Activated CD4-positive, alpha-beta T cell treated with anti-CD3 and anti-CD28 coated beads, Interleukin-2, amount 10 ng/mL, durations not matched to agents 7 days and 5 days (primary cell): ENCODE measurements at regions not wholly inside any gene's neighbourhood (a gene's known extent, or its start where the extent isn't known, plus 50 kb on each side); places are given as distances from the start of the nearest gene placed in this dataset.

ENCODE experiments used
- CTCF ChIA-PET: fragments of 350-600 bp; sonication (Branson Sonifier 250); formaldehyde crosslinking; loops from one replicate; lab custom pipeline; 2021; ENCODE audit warnings: antibody characterized with exemption; lab: Charles Lee
- POLR2A ChIA-PET: fragments of 350-600 bp; sonication (Branson Sonifier 250); formaldehyde crosslinking; loops from one replicate; lab custom pipeline; 2021; ENCODE audit warnings: antibody characterized with exemption; lab: Charles Lee
- DNase-seq: peaks from one replicate; pipeline ENCODE4 v3.0.0-alpha.2; 2020
- H3K27ac Mint-ChIP-seq: one replicate; pipeline ENCODE4 v1.8.0; 2021; ENCODE audit warnings: mild to moderate bottlenecking, moderate library complexity, mixed read lengths
- H3K27me3 Mint-ChIP-seq: one replicate; pipeline ENCODE4 v1.8.0; 2021; ENCODE audit warnings: mixed read lengths
- H3K36me3 Mint-ChIP-seq: one replicate; pipeline ENCODE4 v1.8.0; 2021; ENCODE audit warnings: low read depth, mixed read lengths
- H3K4me1 Mint-ChIP-seq: one replicate; pipeline ENCODE4 v1.8.0; 2021; ENCODE audit warnings: mixed read lengths
- H3K4me3 Mint-ChIP-seq: one replicate; pipeline ENCODE4 v1.8.0; 2021; ENCODE audit warnings: mild to moderate bottlenecking, moderate library complexity, mixed read lengths
- H3K9me3 Mint-ChIP-seq: one replicate; pipeline ENCODE4 v1.8.0; 2021; ENCODE audit warnings: mixed read lengths

GRCh38 chr15:38053205-38053604, 118.8 kb downstream of the TMCO5A start:
- no peak for DNase-seq
- H3K4me3 Mint-ChIP-seq: no peak overlapping the region
- H3K9me3 Mint-ChIP-seq: no peaks in the 10 kb centered on the region
- peaks cover 9% of the 10 kb centered on the region for H3K27me3 Mint-ChIP-seq
- H3K36me3 Mint-ChIP-seq: no peaks in the 10 kb centered on the region
- no peaks in the 10 kb centered on the region for H3K4me1 Mint-ChIP-seq
- CTCF ChIA-PET: no interaction called here
- H3K27ac Mint-ChIP-seq: no peak overlapping the region
- POLR2A ChIA-PET: no interaction called here

DNA sequence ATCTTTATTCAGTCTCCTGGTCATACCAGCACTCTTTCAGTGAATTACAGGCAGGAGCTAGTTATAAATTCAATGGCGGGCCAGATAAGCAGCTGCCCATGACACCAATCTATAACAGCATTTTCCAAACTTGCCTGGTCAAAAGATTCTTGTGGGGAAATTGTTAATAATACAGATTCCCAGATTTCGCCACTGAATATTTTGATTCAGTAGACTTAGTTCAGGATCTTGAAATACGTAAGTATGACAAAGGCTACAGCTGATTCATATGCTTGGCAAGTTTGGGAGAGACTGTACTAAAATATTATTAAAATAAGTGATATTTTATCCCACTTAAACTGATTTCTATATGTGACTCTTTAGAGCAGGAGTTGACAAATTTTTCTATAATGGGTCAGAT, 119.3 kb downstream of the TMCO5A start:
- DNase-seq: no peak
- Mint-ChIP-seq H3K27ac (no peak overlapping the region), H3K9me3 (no peaks in the 10 kb centered on the region), H3K4me3 (no peak overlapping the region), H3K36me3 (no peaks in the 10 kb centered on the region), H3K27me3 (peaks cover 9% of the 10 kb centered on the region), H3K4me1 (no peaks in the 10 kb centered on the region)
- POLR2A ChIA-PET: no interaction called here
- CTCF ChIA-PET: no interaction called here

GRCh38 chr15:38054488-38054887, 120.0 kb downstream of the TMCO5A start:
- Mint-ChIP-seq H3K9me3 (no peaks in the 10 kb centered on the region), H3K4me1 (no peaks in the 10 kb centered on the region), H3K27me3 (peaks cover 9% of the 10 kb centered on the region), H3K36me3 (no peaks in the 10 kb centered on the region), H3K4me3 (no peak overlapping the region), H3K27ac (no peak overlapping the region)
- POLR2A ChIA-PET: no interaction called here
- CTCF ChIA-PET: no interaction called here
- DNase-seq: no peak

GRCh38 chr15:38058596-38059075, 124.2 kb downstream of the TMCO5A start:
- peaks cover 14% of the 10 kb centered on the region for H3K27me3 Mint-ChIP-seq
- H3K4me3 Mint-ChIP-seq: no peak overlapping the region
- ChIA-PET CTCF (interaction anchor here (0.7 kb wide), 1 partner anchor 224 kb away, joined by 3 read pairs; no protein-coding TSS in a partner anchor), POLR2A (no interaction called here)
- DNase-seq: no peak
- H3K36me3 Mint-ChIP-seq: no peaks in the 10 kb centered on the region
- H3K9me3 Mint-ChIP-seq: no peaks in the 10 kb centered on the region
- no peaks in the 10 kb centered on the region for H3K4me1 Mint-ChIP-seq
- no peak overlapping the region for H3K27ac Mint-ChIP-seq

DNA sequence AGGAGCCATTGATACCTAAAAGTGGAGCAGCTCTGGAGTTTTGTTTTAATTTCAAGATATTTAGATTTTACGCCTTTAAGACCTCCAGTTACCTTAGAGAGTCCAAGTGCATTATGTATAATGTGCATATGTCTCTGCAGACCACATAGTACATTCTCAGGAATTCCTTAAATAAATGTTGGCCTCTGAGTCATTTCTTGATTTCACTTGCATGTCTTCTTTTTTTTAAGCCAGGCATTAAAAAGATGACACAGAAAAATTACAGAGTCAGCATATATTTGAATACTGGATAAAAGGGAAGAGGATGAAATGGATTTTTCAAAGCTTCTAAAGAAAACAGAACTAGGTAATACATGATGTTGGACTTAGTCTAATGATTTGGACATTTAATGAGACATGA, 125.2 kb downstream of the TMCO5A start:
- Mint-ChIP-seq H3K27ac (no peak overlapping the region), H3K27me3 (peaks cover 14% of the 10 kb centered on the region), H3K4me3 (no peak overlapping the region), H3K36me3 (no peaks in the 10 kb centered on the region), H3K9me3 (no peaks in the 10 kb centered on the region), H3K4me1 (no peaks in the 10 kb centered on the region)
- DNase-seq: no peak
- POLR2A ChIA-PET: no interaction called here
- CTCF ChIA-PET: interaction anchor here (0.6 to 1.1 kb wide), 2 partner anchors 25 to 300 kb away, joined by 3 read pairs; no protein-coding TSS in a partner anchor

- POLR2A ChIA-PET: no interaction called here
- DNase-seq: no peak
- CTCF ChIA-PET: interaction anchor here (0.7 kb wide), 1 partner anchor 371 kb away, joined by 3 read pairs; no protein-coding TSS in a partner anchor
Observed at GRCh38 chr15:38061856-38062649, 127.6 kb downstream of the TMCO5A start.

DNA sequence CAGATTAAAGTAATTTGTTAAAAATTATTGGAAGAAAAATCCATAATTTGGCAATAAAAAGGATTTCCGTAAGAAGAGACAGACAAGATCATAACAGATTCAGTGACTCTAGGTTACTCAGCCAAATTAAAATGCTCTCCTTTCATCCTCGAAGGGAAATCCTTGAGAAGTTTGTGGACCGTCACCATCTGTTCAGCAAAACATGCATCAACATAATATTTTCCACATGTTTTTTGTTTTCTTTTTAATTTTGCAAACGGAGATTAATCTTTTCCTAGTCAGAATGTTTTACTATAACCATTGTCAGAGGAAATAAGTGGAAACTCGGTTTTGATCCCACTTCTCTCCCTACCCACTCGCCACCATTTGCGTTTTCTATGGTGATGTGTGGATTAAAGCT, 128.3 kb downstream of the TMCO5A start:
- CTCF ChIA-PET: no interaction called here
- POLR2A ChIA-PET: no interaction called here
- Mint-ChIP-seq H3K27ac (no peak overlapping the region), H3K4me1 (no peaks in the 10 kb centered on the region), H3K27me3 (peaks cover 10% of the 10 kb centered on the region), H3K4me3 (no peak overlapping the region), H3K36me3 (no peaks in the 10 kb centered on the region), H3K9me3 (no peaks in the 10 kb centered on the region)
- DNase-seq: no peak

More at GRCh38 chr15:38061856-38062649, 127.6 kb downstream of the TMCO5A start:
- no peaks in the 10 kb centered on the region for H3K9me3 Mint-ChIP-seq
- peaks cover 10% of the 10 kb centered on the region for H3K27me3 Mint-ChIP-seq
- H3K4me1 Mint-ChIP-seq: no peaks in the 10 kb centered on the region
- no peak overlapping the region for H3K27ac Mint-ChIP-seq
- H3K4me3 Mint-ChIP-seq: no peak overlapping the region
- no peaks in the 10 kb centered on the region for H3K36me3 Mint-ChIP-seq

- Mint-ChIP-seq H3K4me3 (no peak overlapping the region), H3K9me3 (no peaks in the 10 kb centered on the region), H3K4me1 (peaks cover 8% of the 10 kb centered on the region), H3K27ac (no peak overlapping the region), H3K36me3 (no peaks in the 10 kb centered on the region), H3K27me3 (peaks cover 38% of the 10 kb centered on the region)
- no peak for DNase-seq
- ChIA-PET POLR2A (no interaction called here), CTCF (no interaction called here)
Observed at GRCh38 chr15:38065721-38066345, 131.4 kb downstream of the TMCO5A start.

DNA sequence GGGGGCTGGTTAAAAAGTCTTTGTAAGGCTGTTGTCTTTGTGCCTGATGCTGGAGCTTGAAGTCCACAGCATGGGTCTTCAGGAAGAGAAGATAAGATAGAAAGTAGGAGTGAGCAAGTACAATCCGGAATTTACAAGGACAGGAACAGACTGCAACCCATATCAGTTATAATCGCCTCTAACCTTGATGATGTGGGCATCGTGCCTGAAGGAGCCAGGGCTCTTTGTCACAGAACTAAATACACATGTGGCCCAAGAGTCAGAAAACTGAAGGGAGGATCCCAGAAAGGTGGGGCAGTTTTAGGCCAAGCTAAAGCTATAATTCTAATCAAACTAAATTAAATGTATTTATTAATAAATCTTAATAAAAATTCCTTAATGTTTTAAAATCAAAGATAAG, 132.2 kb downstream of the TMCO5A start:
- no peaks in the 10 kb centered on the region for H3K9me3 Mint-ChIP-seq
- H3K4me3 Mint-ChIP-seq: no peak overlapping the region
- H3K36me3 Mint-ChIP-seq: no peaks in the 10 kb centered on the region
- DNase-seq: no peak
- ChIA-PET CTCF (no interaction called here), POLR2A (no interaction called here)
- H3K27ac Mint-ChIP-seq: no peak overlapping the region
- peaks cover 8% of the 10 kb centered on the region for H3K4me1 Mint-ChIP-seq
- peaks cover 45% of the 10 kb centered on the region for H3K27me3 Mint-ChIP-seq

DNA sequence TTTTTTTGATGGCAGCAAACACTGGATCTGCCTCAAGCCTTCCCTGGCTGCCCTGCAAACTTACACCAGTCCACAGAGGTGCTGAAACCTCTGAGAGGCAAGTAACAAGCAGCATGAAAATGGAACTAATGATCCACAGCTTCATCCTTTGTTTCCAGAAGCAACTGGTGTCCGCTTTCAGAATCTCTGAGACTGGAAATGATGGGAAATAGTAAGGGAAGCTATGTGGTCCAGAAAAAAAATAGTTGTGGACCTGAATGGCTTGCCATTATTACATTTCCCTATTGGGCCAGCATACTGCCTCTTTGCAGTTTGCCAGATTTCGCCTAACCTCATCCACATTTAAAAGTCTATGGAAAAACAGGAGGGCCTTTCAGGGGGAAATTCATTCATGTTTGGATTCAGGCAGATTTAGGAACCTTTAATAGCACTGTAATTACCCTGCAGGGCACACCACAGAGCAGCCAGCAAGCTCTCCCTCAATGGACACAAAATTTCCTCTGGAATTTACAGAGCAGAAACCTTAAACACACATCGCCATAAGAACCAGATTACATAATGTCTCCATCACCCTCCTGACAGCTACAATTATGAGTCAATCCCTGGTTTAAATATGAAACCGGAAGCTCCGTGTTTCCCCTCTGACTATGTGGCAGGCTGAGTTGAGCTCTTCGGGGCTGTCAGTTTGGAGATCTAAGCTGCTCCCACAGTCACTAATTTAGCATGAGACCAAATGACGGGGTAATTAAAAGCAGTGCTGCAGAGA, 134.4 kb downstream of the TMCO5A start:
- CTCF ChIA-PET: interaction anchor here (1.4 kb wide), 1 partner anchor 12 kb away, joined by 3 read pairs; no protein-coding TSS in a partner anchor
- no peaks in the 10 kb centered on the region for H3K36me3 Mint-ChIP-seq
- H3K4me3 Mint-ChIP-seq: no peak overlapping the region
- DNase-seq: peak; percentile 21
- H3K27me3 Mint-ChIP-seq: peaks cover 59% of the 10 kb centered on the region
- no peaks in the 10 kb centered on the region for H3K9me3 Mint-ChIP-seq
- no peak overlapping the region for H3K27ac Mint-ChIP-seq
- peaks cover 17% of the 10 kb centered on the region for H3K4me1 Mint-ChIP-seq
- POLR2A ChIA-PET: no interaction called here

- peaks cover 66% of the 10 kb centered on the region for H3K27me3 Mint-ChIP-seq
- no peak for DNase-seq
- CTCF ChIA-PET: interaction anchor here (1.4 kb wide), 1 partner anchor 12 kb away, joined by 3 read pairs; no protein-coding TSS in a partner anchor
- POLR2A ChIA-PET: no interaction called here
- H3K27ac Mint-ChIP-seq: no peak overlapping the region
- H3K36me3 Mint-ChIP-seq: no peaks in the 10 kb centered on the region
- H3K4me1 Mint-ChIP-seq: peaks cover 17% of the 10 kb centered on the region
- no peaks in the 10 kb centered on the region for H3K9me3 Mint-ChIP-seq
- H3K4me3 Mint-ChIP-seq: no peak overlapping the region
Observed at GRCh38 chr15:38069511-38070011, 135.1 kb downstream of the TMCO5A start.

- H3K36me3 Mint-ChIP-seq: no peaks in the 10 kb centered on the region
- no peak overlapping the region for H3K4me3 Mint-ChIP-seq
- peaks cover 17% of the 10 kb centered on the region for H3K4me1 Mint-ChIP-seq
- ChIA-PET CTCF (no interaction called here), POLR2A (no interaction called here)
- no peak for DNase-seq
- no peak overlapping the region for H3K27ac Mint-ChIP-seq
- H3K9me3 Mint-ChIP-seq: no peaks in the 10 kb centered on the region
- H3K27me3 Mint-ChIP-seq: peaks cover 69% of the 10 kb centered on the region
Observed at GRCh38 chr15:38070778-38071177, 136.3 kb downstream of the TMCO5A start.
